HG02623 (cell line): ENCODE measurements at regions not wholly inside any gene's neighbourhood (a gene's known extent, or its start where the extent isn't known, plus 50 kb on each side); places are given as distances from the start of the nearest gene placed in this dataset.

Experiments
- ATAC-seq: cut with Tn5 transposase; IDR thresholded peaks from one replicate; pipeline ENCODE4 v1.9.1; 2021; ENCODE audit warnings: moderate library complexity; ENCODE audit not compliant: unreplicated experiment

- ATAC-seq = no peak
Measured at GRCh38 chr14:66389481-66389880, 96.7 kb upstream of the CCDC196 start.

GRCh38 chr14:66395300-66395699 lies 90.9 kb upstream of the CCDC196 start:
- no peak for ATAC-seq

DNA sequence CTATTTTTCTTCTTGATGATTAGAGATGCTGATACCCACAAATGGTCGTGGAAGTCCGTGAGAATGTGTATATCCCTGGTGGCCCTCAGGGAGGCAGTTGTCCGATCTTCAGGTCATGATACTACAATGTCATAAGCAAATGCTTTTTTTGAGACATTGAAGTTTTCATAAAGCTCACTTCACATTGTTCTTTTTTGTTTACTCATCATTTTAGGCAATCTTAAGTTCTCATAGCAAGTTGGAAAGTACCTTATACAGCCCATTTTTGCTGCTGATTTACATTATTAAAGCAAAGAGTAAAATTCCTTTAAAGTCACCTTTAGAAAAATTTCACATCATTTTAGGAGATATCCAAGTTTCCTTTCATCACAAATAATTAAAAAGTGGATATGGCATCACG lies 90.0 kb upstream of the CCDC196 start:
- ATAC-seq = no peak

DNA sequence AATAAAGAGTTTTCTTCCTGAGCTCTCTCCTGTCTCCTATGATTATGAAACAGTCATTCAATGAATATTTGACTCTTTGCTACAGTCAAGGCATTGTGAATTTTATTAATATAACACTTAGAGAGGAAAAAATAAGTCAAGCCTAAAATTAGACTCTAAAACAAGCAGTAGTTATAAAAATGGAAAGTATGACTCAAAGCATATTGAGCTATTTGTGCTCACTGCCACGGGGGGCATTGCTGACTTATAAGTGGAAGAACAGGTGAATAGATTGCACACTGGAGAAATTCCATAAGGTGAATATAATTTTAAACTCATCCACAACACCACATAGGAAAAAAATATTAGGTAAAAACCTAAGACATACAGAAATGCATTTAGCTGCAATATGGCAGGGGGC lies 87.7 kb upstream of the CCDC196 start:
- no peak for ATAC-seq

- ATAC-seq = no peak
Measured at GRCh38 chr14:66401449-66402095, 84.6 kb upstream of the CCDC196 start.

DNA sequence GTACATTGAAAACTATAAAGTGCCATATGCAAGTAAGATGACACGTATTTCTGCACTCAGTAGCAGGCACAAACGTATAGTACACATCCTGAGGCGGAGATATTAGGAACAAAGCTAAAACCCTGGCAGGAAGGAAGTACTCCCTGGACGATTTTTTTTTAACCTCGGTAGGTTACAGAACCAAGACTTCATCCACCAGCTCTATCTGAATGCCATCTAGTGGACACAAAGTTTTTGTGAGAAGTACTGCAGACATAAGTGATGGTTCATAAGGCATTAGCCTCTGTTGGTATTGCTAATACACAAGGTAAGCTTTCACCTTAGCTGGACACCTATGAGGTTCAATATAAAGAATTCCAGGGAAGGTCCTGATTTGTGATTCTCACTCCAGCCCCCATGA lies 83.0 kb upstream of the CCDC196 start:
- ATAC-seq = no peak

GRCh38 chr14:66404051-66404545 lies 82.1 kb upstream of the CCDC196 start:
- no peak for ATAC-seq

DNA sequence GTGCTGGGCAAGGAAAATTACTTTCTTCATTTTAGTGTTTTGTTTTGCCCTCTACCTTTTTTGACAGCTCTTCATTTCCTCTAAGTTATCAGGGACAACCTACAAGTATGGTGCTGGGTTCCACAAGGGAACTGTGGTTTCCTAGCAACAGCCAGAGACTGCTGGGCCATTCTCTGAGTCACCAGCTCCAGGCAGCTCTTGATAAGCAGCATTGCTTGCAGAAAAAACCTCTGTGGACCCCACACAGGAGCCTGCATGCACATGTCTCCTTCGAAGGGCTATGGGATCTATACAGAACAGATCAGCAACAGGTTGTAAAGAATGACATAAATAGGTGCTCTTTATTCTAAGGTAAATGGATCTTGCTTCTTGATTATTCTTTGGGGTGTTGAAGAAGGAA lies 81.0 kb upstream of the CCDC196 start:
- ATAC-seq = no peak

DNA sequence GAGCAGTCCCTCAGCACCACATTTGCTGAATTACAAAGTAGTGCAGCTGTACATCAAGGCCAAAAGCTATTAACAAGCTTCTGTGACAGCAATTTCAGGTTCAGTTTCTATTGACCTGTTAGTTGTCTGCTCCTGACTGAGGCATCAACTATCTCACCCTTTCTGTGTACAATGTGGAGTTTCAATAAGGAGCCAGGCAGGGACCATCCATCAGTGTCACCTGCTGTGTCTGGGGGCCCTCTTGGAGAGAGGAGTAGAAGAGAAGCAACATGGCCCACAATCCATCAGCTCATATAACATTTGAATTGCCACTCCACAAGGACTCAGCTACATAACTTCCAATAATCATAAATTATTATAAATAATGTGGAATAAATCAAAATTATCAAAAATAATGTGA lies 72.3 kb upstream of the CCDC196 start:
- no peak for ATAC-seq

GRCh38 chr14:66414511-66414910 lies 71.7 kb upstream of the CCDC196 start:
- ATAC-seq = no peak

DNA sequence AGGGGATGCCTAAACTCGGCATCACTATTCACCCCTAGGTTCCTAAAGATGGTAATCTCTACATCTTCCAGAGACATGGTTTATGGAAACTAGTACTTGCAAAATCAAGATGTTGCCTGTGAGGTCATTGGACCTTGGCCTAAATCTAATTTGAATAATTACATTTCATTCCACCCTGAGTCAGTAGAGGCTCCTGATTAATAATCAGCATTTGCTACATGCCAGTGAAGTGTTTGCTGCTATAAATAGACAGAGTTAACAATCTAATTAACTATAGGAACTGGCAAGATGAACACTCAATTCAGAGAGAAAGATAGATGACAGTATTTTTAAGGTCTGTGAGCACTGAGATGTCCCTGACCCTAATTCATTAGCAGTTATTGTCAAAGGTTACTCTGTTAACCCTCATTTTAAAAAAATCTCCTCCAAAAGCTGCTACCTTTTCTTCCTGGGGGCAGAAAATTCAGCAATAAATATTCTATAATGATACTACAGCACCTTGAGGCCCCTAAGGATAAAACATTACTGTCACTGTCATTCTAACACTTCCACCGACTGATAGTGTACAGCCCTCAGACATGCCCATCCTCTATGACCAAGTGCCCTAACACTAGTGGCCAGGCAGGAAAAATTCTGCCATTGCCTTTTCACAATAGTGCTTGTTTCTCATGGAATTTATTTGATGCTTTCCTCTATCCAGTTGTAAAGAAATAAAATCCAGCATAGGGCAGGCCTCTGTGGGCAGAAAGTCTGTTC lies 65.7 kb upstream of the CCDC196 start:
- ATAC-seq = no peak

DNA sequence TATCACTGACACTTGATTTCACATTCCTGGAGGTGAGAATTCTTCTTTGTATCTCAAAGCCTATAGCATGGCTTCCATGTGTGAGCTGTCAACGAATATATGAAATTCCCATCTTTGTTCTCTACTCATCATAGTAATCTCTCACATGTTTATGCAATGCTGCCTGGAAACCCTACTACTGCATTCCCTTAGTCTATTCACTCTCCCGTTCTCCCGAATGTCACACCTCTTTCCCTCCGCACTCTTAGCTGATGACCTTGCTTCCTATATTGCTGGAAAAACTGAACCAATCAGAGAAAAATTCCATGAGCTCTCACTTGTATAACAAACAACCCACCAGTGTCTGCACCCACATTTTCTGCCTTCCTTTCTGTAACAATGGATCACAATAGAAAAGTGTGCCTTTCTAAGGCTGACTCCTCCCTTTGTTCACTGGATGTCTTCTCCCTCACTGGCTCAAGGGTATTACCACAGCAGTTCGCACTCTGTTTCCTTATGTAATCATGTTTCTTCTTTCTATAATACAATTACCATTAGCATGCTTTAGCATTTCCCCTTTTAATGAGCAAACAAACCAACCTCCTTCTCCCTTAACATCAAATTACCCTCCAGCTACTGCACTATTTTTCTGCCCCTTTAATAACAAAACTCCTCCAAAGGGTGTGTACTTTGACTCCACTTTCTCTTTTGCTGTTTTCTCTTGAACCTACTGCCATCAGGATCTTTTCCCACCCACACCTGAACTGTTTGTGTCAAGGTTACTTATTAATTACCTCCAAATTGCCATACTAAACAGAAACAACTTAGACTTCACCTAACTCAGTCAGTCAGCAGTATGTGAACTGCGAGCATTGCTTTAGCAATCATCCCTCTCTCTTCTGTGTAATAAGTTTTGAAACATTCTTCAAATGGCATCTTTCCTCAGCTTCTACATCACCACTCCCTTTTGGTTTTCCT lies 63.9 kb upstream of the CCDC196 start:
- ATAC-seq = no peak

- ATAC-seq = no peak
Measured at GRCh38 chr14:66425402-66425801, 60.8 kb upstream of the CCDC196 start.

- ATAC-seq = no peak
Measured at GRCh38 chr14:66426451-66426850, 59.7 kb upstream of the CCDC196 start.

DNA sequence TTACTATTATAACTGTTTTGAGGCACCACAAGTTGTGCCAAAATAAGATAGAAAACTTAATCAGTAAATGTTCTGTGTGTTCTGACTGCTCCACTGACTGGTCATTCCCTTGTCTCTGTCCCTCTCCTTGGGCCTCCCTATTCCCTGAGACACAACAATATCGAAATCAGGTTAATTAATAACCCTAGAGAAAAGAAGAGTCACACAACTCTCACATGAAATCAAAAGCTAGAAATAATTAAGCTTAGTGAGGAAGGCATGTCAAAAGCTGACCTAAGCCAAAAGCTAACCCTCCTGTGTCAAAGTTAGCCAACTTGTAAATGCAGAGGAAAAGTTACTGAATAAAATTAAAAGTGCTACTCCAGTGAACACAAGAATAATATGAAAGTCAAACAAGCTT lies 53.8 kb upstream of the CCDC196 start:
- no peak for ATAC-seq

DNA sequence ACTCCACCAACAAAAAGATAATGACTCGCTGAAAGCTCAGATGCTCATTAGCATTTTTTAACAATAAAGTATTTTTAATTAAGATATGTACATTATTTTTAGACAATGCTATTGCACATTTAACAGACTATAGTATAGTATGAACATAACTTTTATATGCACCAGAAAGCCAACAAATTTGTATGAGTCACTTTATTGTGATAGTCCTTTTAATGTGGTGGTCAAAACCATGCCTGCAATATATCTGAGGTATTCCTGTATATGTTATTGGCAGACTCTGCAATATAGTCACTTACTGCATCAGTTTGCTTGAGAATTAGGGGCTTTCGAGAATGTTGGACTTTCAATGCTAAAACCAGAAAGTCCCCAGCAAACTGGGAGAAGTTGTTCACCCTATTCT lies 51.7 kb upstream of the CCDC196 start:
- no peak for ATAC-seq

GRCh38 chr14:66435683-66436082 lies 50.5 kb upstream of the CCDC196 start:
- ATAC-seq = no peak
